ENCODE measurements at regions not wholly inside any gene's neighbourhood (a gene's known extent, or its start where the extent isn't known, plus 50 kb on each side); places are given as distances from the start of the nearest gene placed in this dataset.

- TF ChIP-seq EZH2 (IDR thresholded peaks at IDR 0.05): no peak
- TF ChIP-seq POLR2AphosphoS5 (IDR thresholded peaks at IDR 0.05; ENCODE audit: borderline replicate concordance, low read depth, low read length): no peak
These were observed 204.7 kb upstream of the WWC1 start for GRCh38 chr5:168086746-168087145.
